ENCODE measurements at regions not wholly inside any gene's neighbourhood (a gene's known extent, or its start where the extent isn't known, plus 50 kb on each side); places are given as distances from the start of the nearest gene placed in this dataset.

DNA sequence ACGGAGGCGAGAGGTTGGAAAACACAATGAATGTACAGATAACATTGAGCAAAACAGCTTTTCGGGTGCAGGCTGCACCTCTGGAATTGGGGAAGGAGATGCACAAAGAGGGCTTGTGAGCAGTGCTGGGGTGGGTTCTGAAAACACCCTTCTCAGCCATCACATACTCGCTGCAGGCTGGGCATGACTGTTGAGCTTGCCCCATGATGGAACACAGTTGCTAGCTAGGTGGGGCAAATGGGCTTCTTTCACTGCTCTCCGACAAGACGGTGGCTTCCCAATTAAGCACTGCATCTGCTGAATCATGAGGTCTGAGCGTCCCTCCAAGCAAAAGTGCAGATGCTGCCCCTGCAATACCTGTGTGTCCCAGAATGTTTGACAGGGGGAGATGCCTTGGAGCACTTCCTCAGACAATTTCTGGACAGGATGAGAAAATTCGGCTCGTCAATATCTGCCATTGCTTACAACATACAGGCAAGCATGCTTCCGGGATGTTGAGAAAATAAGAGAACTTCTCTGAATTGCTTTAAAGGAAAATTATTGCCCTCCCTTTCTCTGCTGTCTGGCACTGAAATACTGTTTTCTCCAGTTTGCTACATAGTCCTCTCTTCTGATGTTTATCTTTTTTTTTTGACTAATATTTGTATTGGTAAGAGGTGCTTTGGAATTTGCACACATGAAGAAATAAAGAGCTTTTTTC, 77.3 kb upstream of the SH3BP4 start:
- Histone ChIP-seq H3F3A (ENCODE audit: low read depth) (no peaks in the 10 kb centered on the region), H3K9me2 (replicated peaks; ENCODE audit: low read depth, low read length) (no peaks in the 10 kb centered on the region), H3K36me3 (ENCODE audit: insufficient read depth, low read length) (no peaks in the 10 kb centered on the region), H4K20me1 (ENCODE audit: insufficient read depth, low read length, poor library complexity, severe bottlenecking) (no peaks in the 10 kb centered on the region), H3K4me3 (ENCODE audit: low read length, poor library complexity, severe bottlenecking) (no peak overlapping the region), H3K27me3 (ENCODE audit: insufficient read depth, low read length, poor library complexity, severe bottlenecking) (no peaks in the 10 kb centered on the region), H3K4me2 (ENCODE audit: low read depth, low read length, poor library complexity, severe bottlenecking) (no peak overlapping the region), H2AFZ (ENCODE audit: low read length) (no peak overlapping the region), H3K9ac (ENCODE audit: low read depth, low read length, poor library complexity, severe bottlenecking) (no peak overlapping the region), H3K9me3 (ENCODE audit: insufficient read depth, low read depth, low read length) (no peaks in the 10 kb centered on the region), H3K79me2 (ENCODE audit: insufficient read depth, low read length) (no peaks in the 10 kb centered on the region), H3K4me1 (ENCODE audit: insufficient read depth, low read length, poor library complexity, severe bottlenecking) (no peaks in the 10 kb centered on the region)
- TF ChIP-seq, protein P1, sequence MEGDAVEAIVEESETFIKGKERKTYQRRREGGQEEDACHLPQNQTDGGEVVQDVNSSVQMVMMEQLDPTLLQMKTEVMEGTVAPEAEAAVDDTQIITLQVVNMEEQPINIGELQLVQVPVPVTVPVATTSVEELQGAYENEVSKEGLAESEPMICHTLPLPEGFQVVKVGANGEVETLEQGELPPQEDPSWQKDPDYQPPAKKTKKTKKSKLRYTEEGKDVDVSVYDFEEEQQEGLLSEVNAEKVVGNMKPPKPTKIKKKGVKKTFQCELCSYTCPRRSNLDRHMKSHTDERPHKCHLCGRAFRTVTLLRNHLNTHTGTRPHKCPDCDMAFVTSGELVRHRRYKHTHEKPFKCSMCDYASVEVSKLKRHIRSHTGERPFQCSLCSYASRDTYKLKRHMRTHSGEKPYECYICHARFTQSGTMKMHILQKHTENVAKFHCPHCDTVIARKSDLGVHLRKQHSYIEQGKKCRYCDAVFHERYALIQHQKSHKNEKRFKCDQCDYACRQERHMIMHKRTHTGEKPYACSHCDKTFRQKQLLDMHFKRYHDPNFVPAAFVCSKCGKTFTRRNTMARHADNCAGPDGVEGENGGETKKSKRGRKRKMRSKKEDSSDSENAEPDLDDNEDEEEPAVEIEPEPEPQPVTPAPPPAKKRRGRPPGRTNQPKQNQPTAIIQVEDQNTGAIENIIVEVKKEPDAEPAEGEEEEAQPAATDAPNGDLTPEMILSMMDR (conservative IDR thresholded peaks at IDR 0.05; ENCODE audit: low read length): no peak
- no peak for TF ChIP-seq EZH2phosphoT487 (IDR thresholded peaks at IDR 0.05; ENCODE audit: borderline replicate concordance)

DNA sequence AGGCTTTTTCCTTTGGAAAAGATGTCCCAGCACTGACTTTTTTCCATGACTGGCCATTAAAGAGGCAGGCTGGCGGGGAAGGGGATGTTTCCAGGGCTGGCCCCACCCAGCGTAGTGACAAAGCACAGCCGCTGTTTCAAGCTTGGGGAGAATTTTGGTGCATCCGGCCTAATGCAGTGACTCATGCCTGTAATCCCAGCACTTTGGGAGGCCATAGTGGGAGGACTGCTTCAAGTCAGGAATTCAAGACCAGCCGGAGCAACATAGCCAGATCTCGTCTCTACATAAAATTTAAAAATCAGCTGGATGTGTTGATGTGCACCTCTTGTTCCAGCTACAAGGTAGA, 78.0 kb upstream of the SH3BP4 start:
- H3K27me3 ChIP-seq (ENCODE audit: insufficient read depth, low read length, poor library complexity, severe bottlenecking): no peaks in the 10 kb centered on the region
- no peaks in the 10 kb centered on the region for H3F3A ChIP-seq (ENCODE audit: low read depth)
- no peak overlapping the region for H3K4me3 ChIP-seq (ENCODE audit: low read length, poor library complexity, severe bottlenecking)
- H4K20me1 ChIP-seq (ENCODE audit: insufficient read depth, low read length, poor library complexity, severe bottlenecking): no peaks in the 10 kb centered on the region
- no peaks in the 10 kb centered on the region for H3K4me1 ChIP-seq (ENCODE audit: insufficient read depth, low read length, poor library complexity, severe bottlenecking)
- no peak overlapping the region for H3K9ac ChIP-seq (ENCODE audit: low read depth, low read length, poor library complexity, severe bottlenecking)
- H3K9me3 ChIP-seq (ENCODE audit: insufficient read depth, low read depth, low read length): no peaks in the 10 kb centered on the region
- no peaks in the 10 kb centered on the region for H3K36me3 ChIP-seq (ENCODE audit: insufficient read depth, low read length)
- no peak overlapping the region for H2AFZ ChIP-seq (ENCODE audit: low read length)
- no peaks in the 10 kb centered on the region for H3K9me2 ChIP-seq (replicated peaks; ENCODE audit: low read depth, low read length)
- H3K4me2 ChIP-seq (ENCODE audit: low read depth, low read length, poor library complexity, severe bottlenecking): no peak overlapping the region
- TF ChIP-seq, protein P1 (conservative IDR thresholded peaks at IDR 0.05; ENCODE audit: low read length): no peak
- no peak for TF ChIP-seq EZH2phosphoT487 (IDR thresholded peaks at IDR 0.05; ENCODE audit: borderline replicate concordance)
- no peaks in the 10 kb centered on the region for H3K79me2 ChIP-seq (ENCODE audit: insufficient read depth, low read length)

DNA sequence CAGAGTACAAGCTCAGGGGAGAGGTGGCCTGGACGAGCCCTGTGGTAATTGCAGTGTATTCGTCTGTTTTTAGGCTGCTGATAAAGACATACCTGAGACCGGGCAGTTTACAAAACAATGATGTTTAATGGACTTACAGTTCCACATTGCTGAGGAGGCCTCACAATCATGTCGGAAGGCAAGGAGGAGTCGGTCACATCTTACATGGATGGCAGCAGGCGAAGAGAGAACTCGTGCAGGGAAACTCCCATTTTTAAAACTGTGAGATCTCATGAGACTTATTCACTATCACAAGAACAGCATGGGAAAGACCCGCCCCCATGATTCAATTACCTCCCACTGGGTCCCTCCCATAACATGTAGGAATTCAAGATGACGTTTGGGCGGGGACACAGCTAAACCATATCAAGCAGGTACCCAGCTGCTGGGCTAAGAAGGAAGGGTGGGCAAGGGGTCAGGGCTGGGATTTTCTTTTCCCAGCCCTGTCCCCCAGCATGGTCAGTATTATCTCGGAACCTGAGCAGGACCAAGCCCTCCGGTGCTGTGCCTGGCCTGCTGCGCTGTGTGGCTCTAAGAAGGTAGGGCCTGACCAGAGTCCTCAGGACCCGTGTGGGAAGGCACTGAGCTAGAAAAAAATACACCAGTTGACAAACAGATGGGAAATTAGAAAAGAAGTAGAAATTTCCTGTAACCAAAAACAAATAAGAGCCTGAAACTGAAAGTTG, 78.6 kb upstream of the SH3BP4 start:
- no peak for TF ChIP-seq EZH2phosphoT487 (IDR thresholded peaks at IDR 0.05; ENCODE audit: borderline replicate concordance)
- TF ChIP-seq, protein P1 (conservative IDR thresholded peaks at IDR 0.05; ENCODE audit: low read length): no peak
- Histone ChIP-seq H3K4me3 (ENCODE audit: low read length, poor library complexity, severe bottlenecking) (no peak overlapping the region), H3K9me3 (ENCODE audit: insufficient read depth, low read depth, low read length) (no peaks in the 10 kb centered on the region), H4K20me1 (ENCODE audit: insufficient read depth, low read length, poor library complexity, severe bottlenecking) (no peaks in the 10 kb centered on the region), H2AFZ (ENCODE audit: low read length) (no peak overlapping the region), H3K9ac (ENCODE audit: low read depth, low read length, poor library complexity, severe bottlenecking) (no peak overlapping the region), H3K4me1 (ENCODE audit: insufficient read depth, low read length, poor library complexity, severe bottlenecking) (no peaks in the 10 kb centered on the region), H3K36me3 (ENCODE audit: insufficient read depth, low read length) (no peaks in the 10 kb centered on the region), H3K79me2 (ENCODE audit: insufficient read depth, low read length) (no peaks in the 10 kb centered on the region), H3F3A (ENCODE audit: low read depth) (no peaks in the 10 kb centered on the region), H3K9me2 (replicated peaks; ENCODE audit: low read depth, low read length) (no peaks in the 10 kb centered on the region), H3K4me2 (ENCODE audit: low read depth, low read length, poor library complexity, severe bottlenecking) (no peak overlapping the region), H3K27me3 (ENCODE audit: insufficient read depth, low read length, poor library complexity, severe bottlenecking) (no peaks in the 10 kb centered on the region)

Measured in Loucy (cell line).